NCI-H2029 (cell line): ENCODE measurements at regions not wholly inside any gene's neighbourhood (a gene's known extent, or its start where the extent isn't known, plus 50 kb on each side); places are given as distances from the start of the nearest gene placed in this dataset.

ENCODE experiments used
- DNase-seq: peaks from one replicate; lab custom pipeline; 2025; lab: John Stamatoyannopoulos, UW

- no peak for DNase-seq
These were observed 77.5 kb upstream of the CNTN3 start for GRCh38 chr3:74691946-74692345.

DNA sequence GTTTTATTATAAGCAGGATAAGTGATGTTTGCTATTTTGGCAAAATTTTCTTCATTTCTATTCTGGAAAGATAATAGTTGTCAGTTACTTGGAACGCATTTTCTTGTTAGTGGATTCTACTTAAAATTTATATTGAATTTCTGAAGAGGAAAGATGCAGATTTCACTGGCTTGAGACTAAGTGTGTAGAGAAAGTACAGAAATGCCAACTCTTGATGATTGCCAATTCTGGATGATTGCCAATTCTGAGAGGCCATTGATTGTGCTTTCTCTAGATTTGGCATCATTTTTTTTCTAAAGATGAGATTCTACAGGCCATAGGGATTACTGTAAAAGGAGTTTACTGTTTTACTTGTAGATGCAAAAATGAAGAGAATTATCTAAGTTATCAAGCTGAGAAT, 58.9 kb upstream of the CNTN3 start:
- no peak for DNase-seq

- DNase-seq: no peak
These were observed 50.1 kb upstream of the CNTN3 start for GRCh38 chr3:74664606-74665005.
